Thyroid gland (tissue), 4 donors: ENCODE measurements at regions not wholly inside any gene's neighbourhood (a gene's known extent, or its start where the extent isn't known, plus 50 kb on each side); places are given as distances from the start of the nearest gene placed in this dataset.

Source experiments
- DNase-seq, 2 donors: peaks; one replicate each; pipeline ENCODE4 v3.0.0-alpha.2; 2019
- H3K27ac ChIP-seq, 3 donors: fragments of 200-600 bp; sonication (generic); 1 replicate in 2 of 3; 2 replicates in 1 of 3; pipeline ENCODE4 v1.5.1; 2016 to 2019; ENCODE audit warnings: mild to moderate bottlenecking in 1 of 3, moderate library complexity in 1 of 3
- H3K27me3 ChIP-seq: fragments of 200-600 bp; sonication (generic); one replicate; pipeline ENCODE4 v1.5.1; 2019
- H3K36me3 ChIP-seq, 2 donors: fragments of 200-600 bp; sonication (generic); one replicate each; pipeline ENCODE4 v1.5.1; 2016 to 2019
- H3K4me1 ChIP-seq, 2 donors: fragments of 200-600 bp; sonication (generic); one replicate each; pipeline ENCODE4 v1.5.1; 2017 to 2019
- H3K4me3 ChIP-seq, 3 donors: fragments of 200-600 bp; sonication (generic); replicated peaks in 1 of 3; 1 replicate in 2 of 3; 2 replicates in 1 of 3; pipeline ENCODE4 v1.5.1; 2016; ENCODE audit warnings: mild to moderate bottlenecking in 1 of 3
- H3K9me3 ChIP-seq: fragments of 200-600 bp; sonication (generic); one replicate; pipeline ENCODE4 v1.5.1; 2017
- POLR2A ChIP-seq, 2 donors: fragments of 450-650 bp; IDR thresholded peaks; one replicate each; pipeline ENCODE4 v1.6.1; 2017; ENCODE audit warnings: antibody characterized with exemption in 2 of 2, mild to moderate bottlenecking in 2 of 2, moderate library complexity in 1 of 2
- WGBS, 2 donors: methylation state at CpG; one replicate each; pipeline ENCODE4 v1.1.5; 2017; 5-methylcytosine and 5-hydroxymethylcytosine counted together
- intact Hi-C: fragments of 100-400 bp; cut with DNase I; formaldehyde crosslinking; loops from one replicate; pipeline ENCODE4 v1.15.1; 2023
- TF ChIP-seq, protein P1 (sequence below), 6 experiments: fragments of 200-600 bp in 3 of 6; fragments of 450-650 bp in 3 of 6; sonication (generic) in 3 of 6; IDR thresholded peaks; one replicate each; pipeline ENCODE4 v1.5.1; 2016 to 2019; ENCODE audit warnings: antibody characterized with exemption in 6 of 6, mild to moderate bottlenecking in 2 of 6, inconsistent platforms in 1 of 6, moderate library complexity in 1 of 6

DNA sequence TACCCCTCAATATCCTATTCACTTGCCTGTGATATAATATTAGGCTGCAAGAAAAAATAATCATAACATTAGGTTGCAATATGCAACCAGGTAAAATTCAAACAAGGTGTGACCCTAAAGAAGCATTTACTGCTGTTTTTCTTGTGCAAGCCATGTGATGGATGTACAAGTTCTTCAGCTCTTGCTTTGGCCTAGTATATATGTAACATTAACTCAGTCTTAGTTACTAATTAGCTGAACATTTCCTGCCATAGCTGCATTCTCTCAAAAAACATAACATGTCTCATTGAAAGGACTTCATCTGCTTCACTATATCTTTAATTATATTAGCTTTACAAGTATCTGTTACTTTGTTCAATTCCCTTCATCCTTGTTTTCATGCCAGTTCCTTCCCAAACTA lies 406.8 kb upstream of the HTR2A start:
- Histone ChIP-seq H3K4me3 (no peak overlapping the region), H3K27me3 (no peaks in the 10 kb centered on the region), H3K27ac (no peak overlapping the region), H3K36me3 (no peaks in the 10 kb centered on the region), H3K4me1 (no peaks in the 10 kb centered on the region), H3K9me3 (no peaks in the 10 kb centered on the region)
- intact Hi-C loops = no loop called here
- no peak for DNase-seq
- no peak for TF ChIP-seq POLR2A (IDR thresholded peaks at IDR 0.05)

DNA sequence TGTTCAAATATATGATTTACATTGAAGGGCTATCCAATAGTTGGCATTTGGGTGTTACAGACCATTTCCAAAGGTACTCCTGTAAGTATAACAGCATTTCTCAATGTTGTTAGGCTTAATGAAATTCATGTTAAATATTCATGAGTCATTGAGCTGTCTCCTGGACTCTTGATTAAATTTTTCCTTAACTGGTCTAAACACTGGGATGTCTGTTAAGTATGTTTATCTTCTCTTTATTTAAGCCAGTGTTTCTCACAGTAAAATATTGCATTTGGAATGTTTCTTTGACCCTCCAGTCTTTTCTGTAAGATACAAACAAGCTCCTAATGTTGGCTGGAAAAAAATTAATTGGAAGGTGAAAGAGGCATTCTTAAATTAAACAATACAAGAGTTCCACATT lies 402.5 kb upstream of the HTR2A start:
- Histone ChIP-seq H3K4me3 (no peak overlapping the region), H3K4me1 (no peaks in the 10 kb centered on the region), H3K27me3 (no peaks in the 10 kb centered on the region), H3K9me3 (no peaks in the 10 kb centered on the region), H3K36me3 (no peaks in the 10 kb centered on the region), H3K27ac (no peak overlapping the region)
- intact Hi-C loops = no loop called here
- DNase-seq = no peak
- no peak for TF ChIP-seq POLR2A (IDR thresholded peaks at IDR 0.05)
- TF ChIP-seq, protein P1, sequence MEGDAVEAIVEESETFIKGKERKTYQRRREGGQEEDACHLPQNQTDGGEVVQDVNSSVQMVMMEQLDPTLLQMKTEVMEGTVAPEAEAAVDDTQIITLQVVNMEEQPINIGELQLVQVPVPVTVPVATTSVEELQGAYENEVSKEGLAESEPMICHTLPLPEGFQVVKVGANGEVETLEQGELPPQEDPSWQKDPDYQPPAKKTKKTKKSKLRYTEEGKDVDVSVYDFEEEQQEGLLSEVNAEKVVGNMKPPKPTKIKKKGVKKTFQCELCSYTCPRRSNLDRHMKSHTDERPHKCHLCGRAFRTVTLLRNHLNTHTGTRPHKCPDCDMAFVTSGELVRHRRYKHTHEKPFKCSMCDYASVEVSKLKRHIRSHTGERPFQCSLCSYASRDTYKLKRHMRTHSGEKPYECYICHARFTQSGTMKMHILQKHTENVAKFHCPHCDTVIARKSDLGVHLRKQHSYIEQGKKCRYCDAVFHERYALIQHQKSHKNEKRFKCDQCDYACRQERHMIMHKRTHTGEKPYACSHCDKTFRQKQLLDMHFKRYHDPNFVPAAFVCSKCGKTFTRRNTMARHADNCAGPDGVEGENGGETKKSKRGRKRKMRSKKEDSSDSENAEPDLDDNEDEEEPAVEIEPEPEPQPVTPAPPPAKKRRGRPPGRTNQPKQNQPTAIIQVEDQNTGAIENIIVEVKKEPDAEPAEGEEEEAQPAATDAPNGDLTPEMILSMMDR (IDR thresholded peaks at IDR 0.05) = no peak

DNA sequence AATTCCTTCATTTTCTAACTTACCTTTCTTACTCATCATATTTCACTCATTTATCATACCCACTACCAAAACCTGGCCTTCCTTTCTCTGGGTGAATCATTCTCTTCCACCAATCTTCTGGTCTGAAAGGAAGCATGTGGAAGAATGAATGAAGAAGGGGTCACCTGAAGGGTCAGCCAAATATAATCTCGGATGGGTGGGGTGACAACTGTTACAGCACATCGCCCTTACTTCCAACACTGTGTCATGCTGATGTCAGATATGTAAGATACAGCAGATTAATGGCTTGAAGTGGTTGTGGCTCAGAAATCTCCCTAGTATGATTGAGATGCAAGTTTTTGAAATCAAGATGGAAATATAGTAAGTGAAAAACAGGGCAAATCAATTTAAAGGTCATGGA lies 401.7 kb upstream of the HTR2A start:
- H3K4me3 ChIP-seq = no peak overlapping the region
- no peaks in the 10 kb centered on the region for H3K4me1 ChIP-seq
- intact Hi-C loops = no loop called here
- no peak for TF ChIP-seq POLR2A (IDR thresholded peaks at IDR 0.05)
- TF ChIP-seq, protein P1 (IDR thresholded peaks at IDR 0.05) = no peak
- H3K9me3 ChIP-seq = no peaks in the 10 kb centered on the region
- no peaks in the 10 kb centered on the region for H3K27me3 ChIP-seq
- 66 to 83% methylated on average over 2 of the region's 2 CpGs for WGBS, 2 donors
- H3K36me3 ChIP-seq = no peaks in the 10 kb centered on the region
- H3K27ac ChIP-seq = no peak overlapping the region
- DNase-seq = no peak

DNA sequence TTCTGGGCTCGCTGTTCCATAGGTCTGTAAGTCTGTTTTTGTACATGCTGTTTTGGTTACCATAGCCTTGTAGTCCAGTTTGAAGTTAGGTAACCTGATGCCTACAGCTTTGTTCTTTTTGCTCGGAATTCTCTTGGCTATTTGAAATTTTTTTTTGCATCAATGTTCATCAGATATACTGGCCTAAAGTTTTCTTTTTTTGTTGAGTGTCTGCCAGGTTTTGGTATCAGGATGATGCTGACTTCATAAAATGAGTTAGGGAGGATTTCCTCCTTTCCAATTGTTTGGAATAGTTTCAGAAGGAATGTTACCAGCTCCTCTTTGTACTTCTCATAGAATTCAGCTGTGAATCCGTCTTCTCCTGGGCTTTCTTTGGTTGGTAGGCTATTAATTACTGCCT lies 397.8 kb upstream of the HTR2A start:
- Histone ChIP-seq H3K4me1 (no peaks in the 10 kb centered on the region), H3K4me3 (no peak overlapping the region), H3K27ac (no peak overlapping the region), H3K27me3 (no peaks in the 10 kb centered on the region), H3K36me3 (no peaks in the 10 kb centered on the region), H3K9me3 (no peaks in the 10 kb centered on the region)
- DNase-seq = no peak
- intact Hi-C loops = no loop called here
- no peak for TF ChIP-seq POLR2A (IDR thresholded peaks at IDR 0.05)
- TF ChIP-seq, protein P1 (IDR thresholded peaks at IDR 0.05) = no peak
- WGBS, 2 donors = 59 to 64% methylated on average over 3 of the region's 3 CpGs

DNA sequence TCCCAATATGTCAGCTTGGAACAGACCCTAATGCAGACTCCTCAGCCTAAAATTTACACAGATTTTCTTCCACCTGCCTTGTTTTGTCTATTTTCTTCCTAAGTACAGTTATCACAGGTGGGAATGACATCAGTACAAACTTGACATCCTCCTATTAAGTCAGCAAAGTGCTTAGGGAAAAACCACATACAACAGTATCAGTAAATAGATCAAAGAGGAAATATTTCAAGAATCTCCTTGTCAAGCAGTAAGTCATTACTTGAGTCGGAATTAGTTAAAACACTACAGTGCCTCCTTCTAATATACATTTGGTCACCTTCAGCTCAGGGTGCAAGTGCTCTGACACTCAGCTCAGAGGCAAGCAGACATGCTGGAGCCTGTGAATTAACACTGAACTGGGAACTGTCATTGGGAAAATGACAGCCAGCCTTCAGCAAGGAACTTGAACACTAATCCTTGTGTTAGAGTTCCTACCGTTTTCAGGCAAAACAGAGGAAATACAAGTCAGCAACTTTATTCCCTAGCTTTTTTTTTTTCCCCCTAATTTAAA lies 394.3 kb upstream of the HTR2A start:
- intact Hi-C loops = no loop called here
- no peaks in the 10 kb centered on the region for H3K27me3 ChIP-seq
- H3K27ac ChIP-seq = no peak overlapping the region
- H3K9me3 ChIP-seq = no peaks in the 10 kb centered on the region
- DNase-seq = no peak
- no peak overlapping the region for H3K4me3 ChIP-seq
- H3K4me1 ChIP-seq = no peaks in the 10 kb centered on the region
- H3K36me3 ChIP-seq = no peaks in the 10 kb centered on the region
- WGBS, 2 donors = 14 to 16% methylated on average over 2 of the region's 2 CpGs
- no peak for TF ChIP-seq POLR2A (IDR thresholded peaks at IDR 0.05)
- TF ChIP-seq, protein P1 (IDR thresholded peaks at IDR 0.05) = no peak

DNA sequence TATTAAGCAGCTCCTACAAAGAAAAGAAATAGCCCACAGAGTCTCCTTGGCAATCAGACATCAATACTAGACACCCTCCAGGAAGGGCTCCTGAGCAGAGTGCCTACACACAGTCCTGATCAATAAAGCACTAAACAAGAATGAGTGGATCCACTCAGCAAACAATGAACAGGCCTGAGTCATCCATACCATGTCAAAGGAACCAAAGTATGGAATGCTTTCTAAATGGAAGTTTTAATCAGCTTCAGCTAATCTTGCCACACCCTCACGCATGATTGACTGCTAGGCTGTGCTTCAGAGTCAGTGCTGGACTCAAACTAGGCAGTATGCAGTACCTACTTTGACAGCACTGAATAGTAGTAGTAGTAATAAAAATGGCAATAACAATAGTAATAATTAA lies 392.7 kb upstream of the HTR2A start:
- no peak for TF ChIP-seq POLR2A (IDR thresholded peaks at IDR 0.05)
- TF ChIP-seq, protein P1 (IDR thresholded peaks at IDR 0.05) = no peak
- no peak overlapping the region for H3K4me3 ChIP-seq
- H3K4me1 ChIP-seq = no peaks in the 10 kb centered on the region
- WGBS, 2 donors = 90 to 93% methylated on average over 1 of the region's 1 CpG
- no peaks in the 10 kb centered on the region for H3K9me3 ChIP-seq
- no peaks in the 10 kb centered on the region for H3K36me3 ChIP-seq
- DNase-seq = no peak
- intact Hi-C loops = no loop called here
- H3K27me3 ChIP-seq = no peaks in the 10 kb centered on the region
- no peak overlapping the region for H3K27ac ChIP-seq
